HEK293T (cell line): ENCODE measurements at regions not wholly inside any gene's neighbourhood (a gene's known extent, or its start where the extent isn't known, plus 50 kb on each side); places are given as distances from the start of the nearest gene placed in this dataset.
A peak's percentile ranks its signal among the peaks of the same experiment; 100 is the strongest.
"Not testable (repeated sequence)": the region's sequence is repeated elsewhere in the genome, so short reads cannot be mapped to it uniquely, and the experiment has no call there.

Experiments
- CTCF ChIA-PET: fragments of 350-600 bp; formaldehyde crosslinking; extraction: SDS; loops from one replicate; lab custom pipeline; 2021; ENCODE audit warnings: antibody characterized with exemption, inconsistent platforms; lab: Yijun Ruan, JAX
- POLR2A ChIA-PET: fragments of 350-600 bp; formaldehyde crosslinking; extraction: SDS; loops from one replicate; lab custom pipeline; 2020; ENCODE audit warnings: antibody characterized with exemption, inconsistent platforms; lab: Yijun Ruan, JAX
- DNase-seq: peaks from one replicate; pipeline ENCODE4 v3.0.0; 2012; ENCODE audit warnings: mixed read lengths; ENCODE audit errors: extremely low spot score
- ARNT ChIP-seq: fragments of 450-650 bp; IDR thresholded peaks from 2 replicates; pipeline ENCODE4 v1.6.1; 2017; ENCODE audit warnings: mild to moderate bottlenecking
- BHLHE40 ChIP-seq: fragments of 450-650 bp; IDR thresholded peaks from 2 replicates; pipeline ENCODE4 v1.6.1; 2016; ENCODE audit warnings: mild to moderate bottlenecking, moderate library complexity, borderline replicate concordance
- CTBP1 ChIP-seq: fragments of 450-650 bp; IDR thresholded peaks from 2 replicates; pipeline ENCODE4 v1.6.1; 2016; ENCODE audit warnings: borderline replicate concordance
- ELF4 ChIP-seq: fragments of 450-650 bp; IDR thresholded peaks from 2 replicates; pipeline ENCODE4 v1.6.1; 2017; ENCODE audit warnings: antibody characterized with exemption
- FOXA1 ChIP-seq: fragments of 450-650 bp; IDR thresholded peaks from 2 replicates; pipeline ENCODE4 v1.6.1; 2016; ENCODE audit warnings: mild to moderate bottlenecking
- FOXK2 ChIP-seq: fragments of 450-650 bp; IDR thresholded peaks from 2 replicates; pipeline ENCODE4 v1.6.1; 2016; ENCODE audit warnings: mild to moderate bottlenecking
- FOXM1 ChIP-seq: fragments of 450-650 bp; IDR thresholded peaks from 2 replicates; pipeline ENCODE4 v1.6.1; 2017; ENCODE audit warnings: mild to moderate bottlenecking, borderline replicate concordance
- HDGF ChIP-seq: fragments of 450-650 bp; IDR thresholded peaks from 2 replicates; pipeline ENCODE4 v1.6.1; 2017; ENCODE audit warnings: antibody characterized with exemption, borderline replicate concordance
- L3MBTL2 ChIP-seq: fragments of 450-650 bp; conservative IDR thresholded peaks from 2 replicates; pipeline ENCODE4 v1.6.1; 2016; ENCODE audit warnings: mild to moderate bottlenecking
- LEF1 ChIP-seq: fragments of 450-650 bp; IDR thresholded peaks from 2 replicates; pipeline ENCODE4 v1.6.1; 2017; ENCODE audit warnings: mild to moderate bottlenecking, borderline replicate concordance
- NFRKB ChIP-seq: fragments of 450-650 bp; IDR thresholded peaks from 2 replicates; pipeline ENCODE4 v1.6.1; 2016; ENCODE audit warnings: mild to moderate bottlenecking, moderate library complexity
- SP1 ChIP-seq: fragments of 450-650 bp; IDR thresholded peaks from 2 replicates; pipeline ENCODE4 v1.6.1; 2017
- SUZ12 ChIP-seq: fragments of 450-650 bp; IDR thresholded peaks from 2 replicates; pipeline ENCODE4 v1.6.1; 2016; ENCODE audit warnings: mild to moderate bottlenecking
- TARDBP ChIP-seq: fragments of 450-650 bp; IDR thresholded peaks from 2 replicates; pipeline ENCODE4 v1.6.1; 2016
- ZNF384 ChIP-seq: fragments of 450-650 bp; IDR thresholded peaks from 2 replicates; pipeline ENCODE4 v1.6.1; 2016
- TF ChIP-seq, protein P1 (sequence below): fragments of 450-650 bp; IDR thresholded peaks from 2 replicates; pipeline ENCODE4 v1.6.1; 2016

DNA sequence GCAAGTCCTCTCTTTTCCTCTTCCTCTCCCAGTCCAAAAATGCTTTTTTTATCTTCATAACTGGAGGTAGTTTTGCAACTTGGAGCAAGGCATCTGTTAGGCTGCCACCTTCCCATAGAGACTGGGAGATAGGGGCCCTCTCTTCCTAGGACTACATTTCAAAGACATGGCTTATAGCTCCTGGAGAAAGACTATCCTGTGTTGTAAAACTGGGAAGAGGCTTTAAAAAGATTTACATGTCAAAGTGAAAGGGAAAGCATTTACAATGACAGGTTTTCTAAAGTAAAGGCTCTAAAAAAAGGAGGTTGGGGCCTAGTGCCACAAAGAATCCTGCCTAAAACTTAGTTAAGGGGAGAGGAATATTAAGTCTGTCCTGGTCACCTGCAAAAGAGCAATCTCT, 82.2 kb upstream of the SEMA3E start:
- no peak for DNase-seq
- ChIA-PET POLR2A (no interaction called here), CTCF (no interaction called here)
- TF ChIP-seq HDGF, result no peak
- no peak for TF ChIP-seq SP1
- TF ChIP-seq, protein P1, sequence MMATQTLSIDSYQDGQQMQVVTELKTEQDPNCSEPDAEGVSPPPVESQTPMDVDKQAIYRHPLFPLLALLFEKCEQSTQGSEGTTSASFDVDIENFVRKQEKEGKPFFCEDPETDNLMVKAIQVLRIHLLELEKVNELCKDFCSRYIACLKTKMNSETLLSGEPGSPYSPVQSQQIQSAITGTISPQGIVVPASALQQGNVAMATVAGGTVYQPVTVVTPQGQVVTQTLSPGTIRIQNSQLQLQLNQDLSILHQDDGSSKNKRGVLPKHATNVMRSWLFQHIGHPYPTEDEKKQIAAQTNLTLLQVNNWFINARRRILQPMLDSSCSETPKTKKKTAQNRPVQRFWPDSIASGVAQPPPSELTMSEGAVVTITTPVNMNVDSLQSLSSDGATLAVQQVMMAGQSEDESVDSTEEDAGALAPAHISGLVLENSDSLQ, result no peak
- TF ChIP-seq ELF4, result no peak
- no peak for TF ChIP-seq ZNF384
- TF ChIP-seq TARDBP, result no peak
- TF ChIP-seq FOXA1, result no peak
- TF ChIP-seq LEF1, result no peak
- no peak for TF ChIP-seq SUZ12
- no peak for TF ChIP-seq BHLHE40
- no peak for TF ChIP-seq NFRKB
- TF ChIP-seq FOXM1, result no peak
- TF ChIP-seq CTBP1, result no peak
- TF ChIP-seq L3MBTL2, result no peak
- TF ChIP-seq ARNT, result no peak
- TF ChIP-seq FOXK2, result no peak

DNA sequence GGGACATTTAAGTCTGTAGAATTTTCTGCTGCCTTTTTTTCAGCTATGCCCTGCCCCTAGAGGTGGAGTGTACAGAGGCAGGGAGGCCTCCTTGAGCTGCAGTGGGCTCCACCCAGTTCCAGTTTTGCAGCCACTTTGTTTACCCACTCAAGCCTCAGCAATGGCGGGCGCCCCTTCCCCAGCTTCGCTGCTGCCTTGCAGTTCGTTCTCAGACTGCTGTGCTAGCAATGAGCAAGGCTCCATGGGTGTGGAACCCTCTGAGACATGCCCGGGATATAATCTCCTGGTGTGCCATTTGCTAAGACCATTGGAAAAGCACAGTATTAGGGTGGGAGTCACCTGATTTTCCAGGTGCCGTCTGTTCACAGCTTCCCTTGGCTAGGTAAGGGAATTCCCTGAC, 68.0 kb upstream of the SEMA3E start:
- POLR2A ChIA-PET, CTCF ChIA-PET, DNase-seq: not testable (repeated sequence)

DNA sequence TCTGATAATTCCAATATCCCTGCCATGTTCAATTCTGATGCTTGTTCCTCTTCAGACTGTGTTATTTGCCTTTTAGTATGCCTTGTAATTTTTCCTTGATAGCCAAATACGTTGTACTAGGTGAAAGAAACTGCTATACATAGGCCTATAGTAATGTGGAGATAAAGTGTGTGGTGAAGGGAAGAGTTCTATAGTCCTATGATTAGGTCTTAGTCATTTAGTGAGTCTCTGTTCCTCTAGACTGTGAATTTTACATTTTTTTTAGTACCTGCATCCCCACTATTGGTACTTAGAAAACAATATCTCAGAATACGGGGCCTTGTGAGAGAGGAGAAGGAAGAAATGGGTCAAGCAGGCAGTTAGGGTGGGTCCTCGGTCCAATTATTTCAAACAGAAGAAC, 59.6 kb upstream of the SEMA3E start:
- DNase-seq, result no peak
- ChIA-PET POLR2A (no interaction called here), CTCF (no interaction called here)
- no peak for TF ChIP-seq HDGF
- no peak for TF ChIP-seq CTBP1
- TF ChIP-seq L3MBTL2, result no peak
- TF ChIP-seq SUZ12, result no peak
- no peak for TF ChIP-seq BHLHE40
- no peak for TF ChIP-seq ZNF384
- no peak for TF ChIP-seq SP1
- TF ChIP-seq NFRKB, result no peak
- no peak for TF ChIP-seq FOXM1
- no peak for TF ChIP-seq LEF1
- TF ChIP-seq TARDBP, result no peak
- TF ChIP-seq ELF4, result no peak
- TF ChIP-seq, protein P1, result no peak
- TF ChIP-seq FOXA1, result no peak
- TF ChIP-seq FOXK2, result no peak
- TF ChIP-seq ARNT, result no peak

DNA sequence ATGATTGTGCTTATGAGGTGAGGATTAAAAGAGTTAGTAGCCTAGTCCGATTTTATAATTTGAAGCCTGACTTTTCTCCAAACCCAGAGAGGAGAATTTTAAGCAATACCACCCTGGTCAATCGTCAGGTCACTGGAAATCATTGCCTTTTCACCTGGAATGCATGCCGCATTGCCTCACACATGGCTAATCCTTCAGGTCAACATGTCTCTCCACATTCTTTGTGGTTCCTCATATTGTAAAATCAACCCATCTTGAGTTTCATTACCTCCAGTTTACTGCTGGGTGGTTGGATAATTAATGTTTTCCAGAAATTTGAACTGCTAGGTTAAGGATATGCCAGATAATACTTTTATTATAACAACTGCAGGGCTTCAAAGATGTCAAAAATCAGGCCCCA, 55.6 kb upstream of the SEMA3E start:
- no peak for DNase-seq
- POLR2A ChIA-PET, result no interaction called here
- TF ChIP-seq BHLHE40, result no peak
- TF ChIP-seq, protein P1, result peak; percentile 26
- CTCF ChIA-PET, result no interaction called here

DNA sequence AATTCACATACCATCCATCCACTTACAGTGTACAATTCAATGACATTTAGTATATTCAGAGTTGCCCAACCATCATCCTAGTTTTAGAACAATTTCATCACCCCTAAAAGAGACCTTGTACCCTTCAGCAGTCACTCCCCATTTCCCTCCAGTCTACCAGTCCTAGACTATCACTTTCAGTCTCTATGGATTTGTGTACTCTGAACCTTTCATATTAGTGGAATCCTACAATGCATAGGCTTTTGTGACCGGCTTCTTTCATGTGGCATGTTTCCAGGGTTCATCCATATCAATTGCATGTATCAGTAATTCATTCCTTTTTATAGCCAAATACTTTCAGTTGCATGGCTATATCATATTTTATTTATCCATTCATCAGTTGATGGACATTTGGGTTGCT, 53.5 kb upstream of the SEMA3E start:
- ChIA-PET CTCF (no interaction called here), POLR2A (no interaction called here)
- TF ChIP-seq BHLHE40 (no peak), FOXK2 (no peak), TARDBP (no peak), HDGF (no peak), SP1 (no peak)

DNA sequence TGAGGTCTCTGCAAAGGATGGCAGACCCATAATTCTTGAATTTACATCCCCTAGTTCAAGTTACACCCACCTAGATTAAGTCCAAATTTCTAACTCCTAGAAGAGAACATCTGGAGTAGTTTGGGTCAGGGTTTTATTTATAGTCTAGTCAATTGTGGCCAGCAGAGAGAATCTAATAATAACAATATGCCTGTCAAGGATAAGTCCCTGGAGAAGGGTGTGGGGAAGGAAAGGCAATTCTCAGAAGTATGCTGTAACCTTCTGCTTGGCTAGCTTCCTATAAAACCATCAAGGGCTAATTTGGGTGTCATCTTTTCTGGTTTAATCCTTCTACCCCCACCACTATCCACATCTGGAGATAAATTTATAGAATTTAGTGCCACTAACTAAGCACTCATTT, 52.8 kb upstream of the SEMA3E start:
- CTCF ChIA-PET, result no interaction called here
- POLR2A ChIA-PET, result no interaction called here
- DNase-seq, result no peak
- no peak for TF ChIP-seq ZNF384
- no peak for TF ChIP-seq FOXM1
- no peak for TF ChIP-seq SUZ12
- no peak for TF ChIP-seq HDGF
- TF ChIP-seq FOXK2, result no peak
- TF ChIP-seq ELF4, result no peak
- no peak for TF ChIP-seq ARNT
- no peak for TF ChIP-seq NFRKB
- TF ChIP-seq CTBP1, result no peak
- TF ChIP-seq SP1, result no peak
- TF ChIP-seq LEF1, result no peak
- TF ChIP-seq BHLHE40, result no peak
- no peak for TF ChIP-seq FOXA1
- TF ChIP-seq TARDBP, result no peak
- no peak for TF ChIP-seq L3MBTL2
- TF ChIP-seq, protein P1, result no peak

More for the DNA sequence above, 53.5 kb upstream of the SEMA3E start:
- no peak for DNase-seq
